ENCODE measurements at regions not wholly inside any gene's neighbourhood (a gene's known extent, or its start where the extent isn't known, plus 50 kb on each side); places are given as distances from the start of the nearest gene placed in this dataset.

DNA sequence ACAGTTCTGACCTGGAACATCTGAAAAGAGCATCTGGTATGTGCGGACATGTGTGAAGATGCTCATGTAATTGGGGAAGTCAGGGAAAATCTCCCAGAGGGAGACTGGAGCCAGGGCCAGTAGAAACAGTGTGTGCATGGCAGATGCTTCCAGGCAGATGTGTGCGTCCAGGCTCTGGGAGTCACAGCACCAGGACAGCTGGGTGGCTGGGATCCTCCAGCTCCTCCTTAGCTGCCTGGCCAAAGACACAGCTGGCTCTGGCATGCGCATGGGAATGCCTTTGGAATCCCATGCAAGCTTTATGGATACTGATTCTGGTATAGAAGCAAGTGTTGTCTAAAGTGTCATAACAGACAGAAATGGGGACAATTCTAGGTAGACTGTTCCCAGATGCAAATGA is 369.7 kb downstream of the INSIG2 start:
- H3K4me1 ChIP-seq (ENCODE audit: control insufficient read depth in 5 of 5, insufficient read depth in 5 of 5, low read length in 5 of 5): no peaks in the 10 kb centered on the region
- H3K9ac ChIP-seq (ENCODE audit: low read length in 5 of 5): no peak overlapping the region
- H3K36me3 ChIP-seq (ENCODE audit: control insufficient read depth in 5 of 5, insufficient read depth in 5 of 5, low read length in 5 of 5): no peaks in the 10 kb centered on the region
- no peak overlapping the region for H3K4me3 ChIP-seq (ENCODE audit: low read depth in 1 of 5, low read length in 5 of 5)
- H3K27ac ChIP-seq (ENCODE audit: low read depth, low read length): no peak overlapping the region
- no peaks in the 10 kb centered on the region for H3K9me3 ChIP-seq (ENCODE audit: control insufficient read depth in 5 of 5, low read length in 5 of 5)
- peaks cover 0 to 5% (median 2%) of the 10 kb centered on the region in 5 donors for H3K27me3 ChIP-seq (ENCODE audit: control insufficient read depth in 5 of 5, insufficient read depth in 4 of 5, low read length in 5 of 5)

DNA sequence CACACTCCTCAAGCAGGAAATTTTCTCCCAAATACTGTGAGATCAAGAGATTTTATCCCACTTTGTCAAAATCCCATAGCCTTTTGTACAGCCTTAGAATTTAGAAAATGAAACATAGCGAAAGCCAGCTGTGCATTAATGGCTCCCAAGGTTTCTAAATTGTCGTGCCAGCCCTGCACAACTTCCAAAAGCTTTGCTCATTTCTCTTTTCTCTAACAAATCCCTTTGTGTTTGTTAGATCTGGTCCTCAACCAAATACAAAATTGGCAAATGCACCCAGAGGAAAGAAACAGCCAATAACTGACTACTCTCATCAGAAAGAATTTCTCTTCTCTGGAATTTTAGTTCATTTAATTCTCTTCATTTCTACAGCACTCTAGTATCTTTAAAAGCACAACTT is 361.1 kb downstream of the INSIG2 start:
- Histone ChIP-seq H3K4me3 (ENCODE audit: low read depth in 1 of 5, low read length in 5 of 5) (no peak overlapping the region), H3K27me3 (ENCODE audit: control insufficient read depth in 5 of 5, insufficient read depth in 4 of 5, low read length in 5 of 5) (no peaks in the 10 kb centered on the region), H3K36me3 (ENCODE audit: control insufficient read depth in 5 of 5, insufficient read depth in 5 of 5, low read length in 5 of 5) (no peaks in the 10 kb centered on the region), H3K9me3 (ENCODE audit: control insufficient read depth in 5 of 5, low read length in 5 of 5) (no peaks in the 10 kb centered on the region), H3K4me1 (ENCODE audit: control insufficient read depth in 5 of 5, insufficient read depth in 5 of 5, low read length in 5 of 5) (no peaks in the 10 kb centered on the region), H3K27ac (ENCODE audit: low read depth, low read length) (no peak overlapping the region), H3K9ac (ENCODE audit: low read length in 5 of 5) (no peak overlapping the region)

DNA sequence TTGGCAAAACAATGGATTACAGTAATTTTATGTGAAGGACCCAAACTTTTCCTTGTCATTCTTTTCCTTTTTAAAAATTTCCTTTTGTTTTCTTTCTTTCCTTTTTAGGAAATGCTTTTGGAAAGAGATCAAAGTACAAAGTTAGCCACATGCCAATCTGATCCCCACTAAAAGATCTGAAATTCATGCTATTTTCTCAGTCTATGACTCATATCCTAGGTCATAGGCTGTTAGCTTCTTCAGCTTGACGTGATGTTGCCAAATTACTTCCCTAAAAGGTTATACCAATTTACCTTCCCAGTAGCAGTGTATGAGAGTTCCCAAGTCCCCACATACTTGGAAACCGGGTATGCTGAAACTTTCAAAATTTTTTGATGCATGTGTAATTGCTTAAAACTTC is 355.3 kb downstream of the INSIG2 start:
- Histone ChIP-seq H3K9me3 (ENCODE audit: control insufficient read depth in 5 of 5, low read length in 5 of 5) (no peaks in the 10 kb centered on the region), H3K4me1 (ENCODE audit: control insufficient read depth in 5 of 5, insufficient read depth in 5 of 5, low read length in 5 of 5) (no peaks in the 10 kb centered on the region), H3K9ac (ENCODE audit: low read length in 5 of 5) (no peak overlapping the region), H3K27ac (ENCODE audit: low read depth, low read length) (no peak overlapping the region), H3K27me3 (ENCODE audit: control insufficient read depth in 5 of 5, insufficient read depth in 4 of 5, low read length in 5 of 5) (peaks cover 0 to 6% (median 0%) of the 10 kb centered on the region in 5 donors), H3K36me3 (ENCODE audit: control insufficient read depth in 5 of 5, insufficient read depth in 5 of 5, low read length in 5 of 5) (no peaks in the 10 kb centered on the region), H3K4me3 (ENCODE audit: low read depth in 1 of 5, low read length in 5 of 5) (no peak overlapping the region)

DNA sequence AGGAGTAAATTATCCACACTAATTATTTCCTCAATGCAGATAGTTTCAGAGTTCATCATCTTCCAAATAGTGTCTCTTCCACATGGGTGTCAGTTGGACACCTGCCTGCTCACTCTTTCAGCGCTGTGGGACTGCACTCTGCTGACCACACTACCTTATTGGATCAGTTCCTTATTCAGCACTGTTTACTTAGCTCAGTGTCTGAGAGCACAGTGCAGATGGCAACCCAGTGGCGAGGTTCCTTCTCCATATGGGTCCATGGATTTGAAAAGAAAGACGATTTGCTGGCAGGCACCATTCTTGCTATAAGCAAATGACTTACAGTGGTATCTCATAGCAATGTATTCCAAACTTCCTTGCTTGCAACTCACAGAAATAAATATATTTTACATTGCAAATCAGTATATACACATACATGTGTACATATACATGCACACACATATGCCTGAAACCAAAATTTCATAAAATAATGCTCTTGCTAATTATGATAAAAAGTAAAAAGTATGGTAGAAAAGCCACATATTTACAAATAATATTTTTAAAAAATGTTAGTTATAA is 354.8 kb downstream of the INSIG2 start:
- Histone ChIP-seq H3K4me1 (ENCODE audit: control insufficient read depth in 5 of 5, insufficient read depth in 5 of 5, low read length in 5 of 5) (no peaks in the 10 kb centered on the region), H3K27me3 (ENCODE audit: control insufficient read depth in 5 of 5, insufficient read depth in 4 of 5, low read length in 5 of 5) (peaks cover 0 to 6% (median 0%) of the 10 kb centered on the region in 5 donors), H3K9ac (ENCODE audit: low read length in 5 of 5) (no peak overlapping the region), H3K9me3 (ENCODE audit: control insufficient read depth in 5 of 5, low read length in 5 of 5) (no peaks in the 10 kb centered on the region), H3K36me3 (ENCODE audit: control insufficient read depth in 5 of 5, insufficient read depth in 5 of 5, low read length in 5 of 5) (no peaks in the 10 kb centered on the region), H3K27ac (ENCODE audit: low read depth, low read length) (no peak overlapping the region), H3K4me3 (ENCODE audit: low read depth in 1 of 5, low read length in 5 of 5) (no peak overlapping the region)

DNA sequence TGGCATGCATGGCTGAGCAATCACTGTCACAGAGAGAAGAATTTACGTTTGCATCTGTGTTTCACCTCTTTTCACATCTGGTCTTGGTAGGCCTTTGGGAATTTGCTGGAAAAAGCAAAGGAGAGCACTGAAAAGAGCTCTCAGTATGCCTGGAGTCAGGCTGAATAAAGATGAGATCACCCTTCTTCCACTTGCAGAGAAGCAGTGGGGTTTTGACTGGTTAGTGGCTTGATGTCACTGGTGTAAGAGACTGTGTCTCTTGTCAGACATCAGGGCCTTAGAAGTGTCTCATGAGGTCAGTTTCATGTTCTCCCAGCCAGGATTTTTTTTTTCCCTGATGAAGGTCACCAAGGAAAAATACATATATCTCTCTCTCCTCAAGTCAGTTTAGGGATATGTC is 353.8 kb downstream of the INSIG2 start:
- H3K36me3 ChIP-seq (ENCODE audit: control insufficient read depth in 5 of 5, insufficient read depth in 5 of 5, low read length in 5 of 5): no peaks in the 10 kb centered on the region
- no peak overlapping the region for H3K27ac ChIP-seq (ENCODE audit: low read depth, low read length)
- no peaks in the 10 kb centered on the region for H3K9me3 ChIP-seq (ENCODE audit: control insufficient read depth in 5 of 5, low read length in 5 of 5)

DNA sequence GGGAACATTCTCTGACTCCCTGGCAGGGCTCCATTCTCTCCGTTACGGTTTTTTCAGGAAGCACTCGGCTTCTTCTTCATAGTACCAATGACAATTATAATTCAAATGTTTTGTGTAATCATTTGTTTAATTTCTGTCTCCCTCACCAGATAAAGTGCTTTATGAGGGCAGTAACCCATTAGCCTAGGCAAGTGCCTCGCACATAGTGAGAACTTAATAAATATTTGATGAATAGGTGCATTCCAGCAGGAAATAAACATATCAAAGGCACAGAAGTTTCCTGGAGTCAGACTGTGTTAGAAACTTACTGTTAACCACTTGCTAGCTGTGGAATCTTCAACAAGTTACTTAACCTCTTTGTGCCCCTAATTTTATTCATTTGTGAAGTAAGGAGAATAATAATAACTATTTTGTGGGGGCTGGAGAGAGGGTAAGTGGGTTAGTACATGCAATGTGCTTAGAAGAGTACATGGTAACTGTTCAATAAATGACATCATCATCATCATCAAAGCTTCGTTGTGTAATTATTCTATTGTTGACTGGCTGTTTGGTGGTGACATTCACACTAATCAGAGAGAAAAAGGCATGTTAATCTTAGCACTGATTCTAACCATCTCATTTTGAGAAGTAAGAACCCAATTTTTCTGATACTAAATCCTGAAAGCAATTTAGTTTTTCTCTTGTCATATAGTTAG is 352.3 kb downstream of the INSIG2 start:
- H3K36me3 ChIP-seq (ENCODE audit: control insufficient read depth in 5 of 5, insufficient read depth in 5 of 5, low read length in 5 of 5): no peaks in the 10 kb centered on the region
- H3K9ac ChIP-seq (ENCODE audit: low read length in 5 of 5): no peak overlapping the region
- no peaks in the 10 kb centered on the region for H3K9me3 ChIP-seq (ENCODE audit: control insufficient read depth in 5 of 5, low read length in 5 of 5)
- no peaks in the 10 kb centered on the region for H3K4me1 ChIP-seq (ENCODE audit: control insufficient read depth in 5 of 5, insufficient read depth in 5 of 5, low read length in 5 of 5)
- no peak overlapping the region for H3K4me3 ChIP-seq (ENCODE audit: low read depth in 1 of 5, low read length in 5 of 5)
- H3K27ac ChIP-seq (ENCODE audit: low read depth, low read length): no peak overlapping the region
- H3K27me3 ChIP-seq (ENCODE audit: control insufficient read depth in 5 of 5, insufficient read depth in 4 of 5, low read length in 5 of 5): peaks cover 0 to 6% (median 0%) of the 10 kb centered on the region in 5 donors

More for the DNA sequence above, 353.8 kb downstream of the INSIG2 start:
- Histone ChIP-seq H3K4me1 (ENCODE audit: control insufficient read depth in 5 of 5, insufficient read depth in 5 of 5, low read length in 5 of 5) (no peaks in the 10 kb centered on the region), H3K27me3 (ENCODE audit: control insufficient read depth in 5 of 5, insufficient read depth in 4 of 5, low read length in 5 of 5) (peaks cover 0 to 6% (median 0%) of the 10 kb centered on the region in 5 donors), H3K4me3 (ENCODE audit: low read depth in 1 of 5, low read length in 5 of 5) (no peak overlapping the region), H3K9ac (ENCODE audit: low read length in 5 of 5) (no peak overlapping the region)

DNA sequence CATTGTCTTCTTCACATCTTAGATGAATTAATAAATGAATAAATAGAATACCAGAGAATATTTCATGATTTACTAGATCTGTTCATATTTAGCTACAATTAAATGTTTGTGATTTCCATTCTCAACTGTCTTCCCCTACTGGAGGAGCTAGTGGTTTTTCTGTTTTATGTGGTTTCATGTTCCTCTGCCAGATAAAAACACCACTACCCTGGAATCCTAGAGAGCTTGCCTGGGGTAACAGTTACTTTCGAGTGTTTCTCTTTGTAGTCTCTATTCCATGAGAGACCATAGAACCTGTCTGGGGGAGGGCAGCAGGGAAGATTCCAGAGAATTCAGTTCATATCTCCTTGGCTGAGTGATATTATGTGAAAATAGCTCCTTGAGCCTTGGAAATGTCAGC is 349.2 kb downstream of the INSIG2 start:
- H3K27ac ChIP-seq (ENCODE audit: low read depth, low read length): no peak overlapping the region
- H3K36me3 ChIP-seq (ENCODE audit: control insufficient read depth in 5 of 5, insufficient read depth in 5 of 5, low read length in 5 of 5): no peaks in the 10 kb centered on the region
- H3K4me3 ChIP-seq (ENCODE audit: low read depth in 1 of 5, low read length in 5 of 5): no peak overlapping the region
- H3K4me1 ChIP-seq (ENCODE audit: control insufficient read depth in 5 of 5, insufficient read depth in 5 of 5, low read length in 5 of 5): no peaks in the 10 kb centered on the region
- no peak overlapping the region for H3K9ac ChIP-seq (ENCODE audit: low read length in 5 of 5)
- H3K27me3 ChIP-seq (ENCODE audit: control insufficient read depth in 5 of 5, insufficient read depth in 4 of 5, low read length in 5 of 5): peaks cover 0 to 4% (median 0%) of the 10 kb centered on the region in 5 donors
- H3K9me3 ChIP-seq (ENCODE audit: control insufficient read depth in 5 of 5, low read length in 5 of 5): no peaks in the 10 kb centered on the region

DNA sequence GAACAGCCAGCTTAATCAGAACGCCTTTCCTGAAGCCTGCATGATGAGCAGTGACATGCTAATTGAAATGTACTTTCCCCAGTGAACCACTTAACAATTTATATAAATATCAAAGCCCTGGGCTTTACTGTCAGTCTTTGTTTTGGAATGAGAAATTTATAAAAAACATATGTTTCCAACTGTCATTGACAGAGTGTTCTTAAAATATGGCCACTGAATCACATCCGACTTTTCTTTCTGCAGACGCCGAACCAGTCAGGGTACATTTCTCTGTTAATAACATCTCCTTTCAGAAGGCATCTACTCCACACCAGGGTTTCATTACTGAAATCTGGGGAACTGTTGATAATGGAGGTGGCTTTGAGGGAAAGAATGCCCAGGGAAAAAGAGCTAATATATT is 343.7 kb downstream of the INSIG2 start:
- Histone ChIP-seq H3K27me3 (ENCODE audit: control insufficient read depth in 5 of 5, insufficient read depth in 4 of 5, low read length in 5 of 5) (no peaks in the 10 kb centered on the region), H3K36me3 (ENCODE audit: control insufficient read depth in 5 of 5, insufficient read depth in 5 of 5, low read length in 5 of 5) (no peaks in the 10 kb centered on the region), H3K4me1 (ENCODE audit: control insufficient read depth in 5 of 5, insufficient read depth in 5 of 5, low read length in 5 of 5) (no peaks in the 10 kb centered on the region), H3K9ac (ENCODE audit: low read length in 5 of 5) (no peak overlapping the region), H3K27ac (ENCODE audit: low read depth, low read length) (no peak overlapping the region), H3K4me3 (ENCODE audit: low read depth in 1 of 5, low read length in 5 of 5) (no peak overlapping the region), H3K9me3 (ENCODE audit: control insufficient read depth in 5 of 5, low read length in 5 of 5) (no peaks in the 10 kb centered on the region)

DNA sequence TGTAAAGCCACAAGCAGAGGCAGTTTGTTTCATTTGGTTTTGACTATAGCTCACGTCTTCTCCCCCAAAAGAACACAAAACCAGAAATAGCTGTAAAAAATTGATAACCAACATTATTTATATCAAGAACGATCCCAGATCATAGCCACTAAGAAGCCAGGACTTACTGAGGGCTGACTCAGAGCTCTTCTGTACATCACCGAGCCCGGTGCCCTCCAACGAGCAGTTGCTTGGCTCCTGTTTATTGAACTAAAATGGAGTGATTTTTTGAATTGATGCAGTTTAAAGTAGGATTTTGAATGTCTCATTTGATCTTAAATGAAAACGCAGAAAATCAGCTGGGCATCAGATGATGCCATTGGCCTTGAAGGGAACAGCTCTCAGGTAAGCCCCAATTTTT is 343.3 kb downstream of the INSIG2 start:
- Histone ChIP-seq H3K36me3 (ENCODE audit: control insufficient read depth in 5 of 5, insufficient read depth in 5 of 5, low read length in 5 of 5) (no peaks in the 10 kb centered on the region), H3K27ac (ENCODE audit: low read depth, low read length) (no peak overlapping the region), H3K9ac (ENCODE audit: low read length in 5 of 5) (no peak overlapping the region), H3K9me3 (ENCODE audit: control insufficient read depth in 5 of 5, low read length in 5 of 5) (no peaks in the 10 kb centered on the region), H3K4me1 (ENCODE audit: control insufficient read depth in 5 of 5, insufficient read depth in 5 of 5, low read length in 5 of 5) (no peaks in the 10 kb centered on the region), H3K27me3 (ENCODE audit: control insufficient read depth in 5 of 5, insufficient read depth in 4 of 5, low read length in 5 of 5) (no peaks in the 10 kb centered on the region), H3K4me3 (ENCODE audit: low read depth in 1 of 5, low read length in 5 of 5) (no peak overlapping the region)

DNA sequence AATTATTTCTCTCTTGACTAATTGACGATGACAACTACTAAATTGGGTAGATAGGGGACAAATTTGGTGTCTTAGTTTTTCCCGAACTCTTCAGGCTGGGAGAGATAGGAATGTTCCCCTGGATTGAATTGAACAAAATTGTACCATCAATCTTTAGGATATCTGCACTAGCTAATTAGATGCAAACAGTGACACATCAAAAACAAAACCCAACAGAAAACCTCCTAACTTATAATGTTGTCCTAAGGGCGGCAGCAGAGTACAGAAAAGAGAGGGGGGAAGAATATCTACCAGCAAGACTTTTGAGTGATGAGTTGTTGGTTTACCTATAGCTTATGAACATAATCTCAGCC is 342.9 kb downstream of the INSIG2 start:
- Histone ChIP-seq H3K27ac (ENCODE audit: low read depth, low read length) (no peak overlapping the region), H3K36me3 (ENCODE audit: control insufficient read depth in 5 of 5, insufficient read depth in 5 of 5, low read length in 5 of 5) (no peaks in the 10 kb centered on the region), H3K9ac (ENCODE audit: low read length in 5 of 5) (no peak overlapping the region), H3K9me3 (ENCODE audit: control insufficient read depth in 5 of 5, low read length in 5 of 5) (no peaks in the 10 kb centered on the region), H3K4me1 (ENCODE audit: control insufficient read depth in 5 of 5, insufficient read depth in 5 of 5, low read length in 5 of 5) (no peaks in the 10 kb centered on the region), H3K4me3 (ENCODE audit: low read depth in 1 of 5, low read length in 5 of 5) (no peak overlapping the region), H3K27me3 (ENCODE audit: control insufficient read depth in 5 of 5, insufficient read depth in 4 of 5, low read length in 5 of 5) (no peaks in the 10 kb centered on the region)
